Mucosa of descending colon (tissue), 3 donors: ENCODE measurements at regions not wholly inside any gene's neighbourhood (a gene's known extent, or its start where the extent isn't known, plus 50 kb on each side); places are given as distances from the start of the nearest gene placed in this dataset.
"Not testable (repeated sequence)": the region's sequence is repeated elsewhere in the genome, so short reads cannot be mapped to it uniquely, and the experiment has no call there.

Experiments used
- ATAC-seq: fragments of 200-7000 bp; cut with Tn5 transposase; one replicate; pipeline ENCODE4 v1.9.1; 2020; ENCODE audit warnings: mild to moderate bottlenecking, moderate library complexity
- DNase-seq, 3 donors: peaks; one replicate each; pipeline ENCODE4 v3.0.0-alpha.2; 2020
- H3K36me3 ChIP-seq: fragments of 200-600 bp; one replicate; pipeline ENCODE4 v1.8.0; 2021; ENCODE audit warnings: low read depth, mild to moderate bottlenecking
- H3K4me1 ChIP-seq: fragments of 200-600 bp; one replicate; pipeline ENCODE4 v1.8.0; 2021; ENCODE audit warnings: low read depth, mild to moderate bottlenecking
- H3K4me3 ChIP-seq: fragments of 200-600 bp; one replicate; pipeline ENCODE4 v1.8.0; 2021; ENCODE audit warnings: mild to moderate bottlenecking
- H3K9me3 ChIP-seq: fragments of 200-600 bp; one replicate; pipeline ENCODE4 v1.8.0; 2021; ENCODE audit warnings: mild to moderate bottlenecking
- intact Hi-C, 2 donors: fragments of 100-400 bp; cut with DNase I in 1 of 2; cut with micrococcal nuclease in 1 of 2; formaldehyde crosslinking; loops; one replicate each; pipeline versions ENCODE4 v1.11.0 to v1.11.1; 2022; cut with DNase I, micrococcal nuclease
- TF ChIP-seq, protein P1 (sequence below): fragments of 200-600 bp; IDR thresholded peaks from one replicate; pipeline ENCODE4 v1.8.0; 2022; ENCODE audit warnings: antibody characterized with exemption, mild to moderate bottlenecking
- donor health status: DM: no; HTN: no; CAD: no; lungs with moderate emphysema.
- donor health status: DM: no; HTN: no; CAD: no.
- donor health status: DM: no; HTN: yes; CAD: no.

DNA sequence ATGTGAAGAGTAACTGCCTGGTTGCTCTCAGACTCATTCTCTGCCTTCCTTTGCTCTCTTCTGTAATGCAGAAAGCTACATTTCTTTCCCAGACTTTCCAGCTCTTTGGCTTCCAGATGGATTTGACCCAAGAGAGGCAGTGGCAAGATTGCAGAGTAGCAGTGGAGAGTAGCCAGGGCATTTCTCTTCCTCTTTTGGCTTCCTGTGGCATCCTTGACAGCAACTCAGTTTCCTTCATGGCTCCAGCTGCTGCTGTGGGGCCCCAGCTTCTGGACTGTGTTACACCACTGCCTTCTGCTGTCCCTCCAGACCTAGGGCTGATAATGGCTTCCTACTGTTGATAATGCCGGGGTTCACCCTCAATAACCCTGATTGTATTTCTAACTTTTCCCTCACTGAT, 469.4 kb upstream of the SPRED2 start:
- no peak overlapping the region for H3K4me3 ChIP-seq
- no peaks in the 10 kb centered on the region for H3K9me3 ChIP-seq
- ATAC-seq (no peak), DNase-seq (no peak)
- no peaks in the 10 kb centered on the region for H3K36me3 ChIP-seq
- no peaks in the 10 kb centered on the region for H3K4me1 ChIP-seq
- intact Hi-C loops, result no loop called here
- TF ChIP-seq, protein P1, sequence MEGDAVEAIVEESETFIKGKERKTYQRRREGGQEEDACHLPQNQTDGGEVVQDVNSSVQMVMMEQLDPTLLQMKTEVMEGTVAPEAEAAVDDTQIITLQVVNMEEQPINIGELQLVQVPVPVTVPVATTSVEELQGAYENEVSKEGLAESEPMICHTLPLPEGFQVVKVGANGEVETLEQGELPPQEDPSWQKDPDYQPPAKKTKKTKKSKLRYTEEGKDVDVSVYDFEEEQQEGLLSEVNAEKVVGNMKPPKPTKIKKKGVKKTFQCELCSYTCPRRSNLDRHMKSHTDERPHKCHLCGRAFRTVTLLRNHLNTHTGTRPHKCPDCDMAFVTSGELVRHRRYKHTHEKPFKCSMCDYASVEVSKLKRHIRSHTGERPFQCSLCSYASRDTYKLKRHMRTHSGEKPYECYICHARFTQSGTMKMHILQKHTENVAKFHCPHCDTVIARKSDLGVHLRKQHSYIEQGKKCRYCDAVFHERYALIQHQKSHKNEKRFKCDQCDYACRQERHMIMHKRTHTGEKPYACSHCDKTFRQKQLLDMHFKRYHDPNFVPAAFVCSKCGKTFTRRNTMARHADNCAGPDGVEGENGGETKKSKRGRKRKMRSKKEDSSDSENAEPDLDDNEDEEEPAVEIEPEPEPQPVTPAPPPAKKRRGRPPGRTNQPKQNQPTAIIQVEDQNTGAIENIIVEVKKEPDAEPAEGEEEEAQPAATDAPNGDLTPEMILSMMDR, result no peak

DNA sequence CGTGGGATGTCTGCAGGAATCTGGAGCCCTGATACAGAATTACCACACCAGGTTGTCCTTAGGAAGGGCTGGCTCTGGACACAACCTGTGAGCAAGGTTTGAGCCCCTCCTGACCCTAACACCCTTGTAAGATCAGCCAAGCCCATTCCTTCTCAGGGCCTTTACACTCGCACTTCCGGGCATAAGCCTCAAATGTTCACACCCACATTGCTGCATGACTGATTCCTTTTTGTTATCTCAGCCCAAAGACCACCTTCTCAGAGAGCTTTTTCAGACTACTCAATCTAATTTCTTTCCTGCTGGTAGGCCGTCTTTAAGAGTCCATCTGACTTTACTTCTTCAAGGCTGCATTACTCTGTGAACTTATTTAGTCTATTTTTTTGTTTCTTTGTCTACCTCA, 464.0 kb upstream of the SPRED2 start:
- Histone ChIP-seq H3K9me3 (no peaks in the 10 kb centered on the region), H3K4me1 (no peaks in the 10 kb centered on the region), H3K36me3 (no peaks in the 10 kb centered on the region), H3K4me3 (no peak overlapping the region)
- TF ChIP-seq, protein P1, result no peak
- DNase-seq (no peak), ATAC-seq (no peak)
- intact Hi-C loops, result no loop called here

DNA sequence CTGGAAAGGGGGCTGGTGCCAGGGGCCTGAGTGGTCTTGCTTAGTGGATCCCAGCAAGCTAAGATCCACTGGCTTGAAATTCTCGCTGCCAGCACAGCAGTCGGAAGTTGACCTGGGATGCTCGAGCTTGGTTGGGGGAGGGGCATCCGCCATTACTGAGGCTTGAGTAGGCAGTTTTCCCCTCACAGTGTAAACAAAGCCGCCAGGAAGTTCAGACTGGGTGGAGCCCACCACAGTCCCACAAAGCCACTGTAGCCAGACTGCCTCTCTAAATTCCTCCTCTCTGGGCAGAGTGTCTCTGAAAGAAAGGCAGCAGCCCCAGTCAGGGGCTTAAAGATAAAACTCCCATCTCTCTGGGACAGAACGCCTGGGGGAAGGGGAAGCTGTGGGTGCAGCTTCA, 457.7 kb upstream of the SPRED2 start:
- ATAC-seq, intact Hi-C loops, H3K4me3 ChIP-seq, H3K4me1 ChIP-seq, DNase-seq, H3K9me3 ChIP-seq, H3K36me3 ChIP-seq: not testable (repeated sequence)

DNA sequence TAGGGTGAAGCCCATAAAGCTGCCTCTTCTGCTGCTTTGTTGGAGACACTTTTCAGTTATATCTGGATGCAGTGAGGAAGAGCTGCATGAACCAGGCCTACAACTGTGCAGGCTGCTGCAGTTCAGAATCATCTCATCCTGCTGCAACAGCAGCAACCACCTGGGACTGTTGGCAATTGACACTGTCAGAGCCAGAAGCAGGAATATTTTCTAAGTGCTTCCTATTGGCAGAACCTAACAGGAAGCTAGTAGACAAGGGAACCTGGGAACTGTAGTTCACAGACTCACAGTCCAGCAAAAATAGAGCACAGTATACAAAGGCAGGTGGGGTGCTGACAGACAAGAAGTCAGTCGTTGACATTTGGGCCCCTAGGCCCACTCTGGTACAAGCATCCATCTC, 452.9 kb upstream of the SPRED2 start:
- Histone ChIP-seq H3K4me3 (no peak overlapping the region), H3K36me3 (no peaks in the 10 kb centered on the region), H3K9me3 (no peaks in the 10 kb centered on the region), H3K4me1 (no peaks in the 10 kb centered on the region)
- TF ChIP-seq, protein P1, result no peak
- ATAC-seq, result no peak
- DNase-seq, result no peak
- intact Hi-C loops, result no loop called here

DNA sequence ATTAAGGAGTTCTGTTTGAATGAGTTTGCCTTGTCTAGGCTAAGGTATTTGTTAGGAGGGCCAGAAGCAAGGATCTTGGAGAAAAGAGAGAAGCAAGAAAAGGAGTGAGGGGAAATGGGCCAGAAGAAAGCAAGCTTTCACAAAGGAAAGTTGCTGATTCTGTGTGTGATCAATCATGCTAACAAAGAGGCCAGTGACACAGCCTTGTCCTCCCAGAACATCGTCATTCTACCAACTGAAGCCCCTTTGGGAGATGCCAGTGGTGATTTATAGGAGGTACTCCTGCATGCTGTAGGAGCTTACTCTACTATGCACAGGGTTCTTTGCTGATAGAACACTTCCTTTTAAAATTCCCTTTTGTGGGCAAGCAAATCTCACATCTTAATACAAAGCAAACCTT, 449.2 kb upstream of the SPRED2 start:
- TF ChIP-seq, protein P1, result no peak
- no peaks in the 10 kb centered on the region for H3K9me3 ChIP-seq
- intact Hi-C loops, result no loop called here
- no peak for DNase-seq
- ATAC-seq, result no peak
- no peak overlapping the region for H3K4me3 ChIP-seq
- H3K4me1 ChIP-seq, result no peaks in the 10 kb centered on the region
- H3K36me3 ChIP-seq, result no peaks in the 10 kb centered on the region

DNA sequence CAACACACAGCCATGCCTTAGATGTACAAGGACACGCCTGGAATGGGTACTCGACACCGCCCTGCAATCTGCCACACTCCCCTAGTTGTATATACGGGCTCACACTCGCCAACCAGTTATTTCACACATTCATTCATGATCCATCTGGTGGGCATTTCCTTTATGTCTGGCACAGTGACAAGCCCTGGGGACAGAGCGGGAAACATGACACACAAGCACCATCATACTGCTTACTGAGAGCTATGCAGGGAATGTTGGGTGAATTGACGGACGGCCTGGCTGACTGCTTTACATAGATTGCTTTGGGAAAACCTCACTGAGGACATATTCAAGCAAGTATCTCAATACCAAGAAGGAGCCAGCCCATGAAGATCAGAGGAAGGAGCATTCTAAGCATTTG, 448.0 kb upstream of the SPRED2 start:
- intact Hi-C loops, result no loop called here
- TF ChIP-seq, protein P1, result no peak
- DNase-seq (no peak), ATAC-seq (no peak)
- Histone ChIP-seq H3K4me3 (no peak overlapping the region), H3K9me3 (no peaks in the 10 kb centered on the region), H3K4me1 (no peaks in the 10 kb centered on the region), H3K36me3 (no peaks in the 10 kb centered on the region)
